ENCODE measurements at regions not wholly inside any gene's neighbourhood (a gene's known extent, or its start where the extent isn't known, plus 50 kb on each side); places are given as distances from the start of the nearest gene placed in this dataset.

DNA sequence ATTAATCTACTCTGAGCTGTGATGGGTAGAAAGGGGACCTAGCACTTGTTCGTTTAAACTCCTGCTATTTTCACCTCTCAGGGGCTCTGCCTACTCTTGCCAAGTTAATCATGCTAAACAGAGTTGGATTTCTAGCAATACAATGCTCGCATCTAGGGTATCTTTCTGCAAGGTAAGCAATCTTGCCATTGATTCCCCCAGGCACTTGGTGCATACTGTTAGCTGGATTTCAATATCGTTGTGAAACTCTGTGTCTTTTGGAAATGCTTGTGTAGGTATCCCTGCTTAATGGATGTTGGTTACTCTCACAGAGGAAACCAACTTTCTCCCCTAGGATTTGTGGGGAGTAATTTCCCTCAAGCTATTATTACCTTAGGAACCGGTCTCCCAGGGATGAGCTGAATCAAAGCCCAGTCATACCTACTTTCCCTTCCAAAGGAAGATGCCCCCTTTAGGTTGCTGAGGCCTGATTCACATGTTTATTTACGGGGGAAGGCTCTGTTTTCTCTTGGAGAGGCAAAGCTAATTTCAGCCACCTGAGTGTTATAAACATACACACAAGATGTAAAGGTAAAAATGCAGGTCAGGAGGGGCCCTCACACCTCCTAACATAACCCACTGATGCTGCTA is 366.8 kb downstream of the FBXW7 start:
- no peak overlapping the region for H3K27ac ChIP-seq
- TF ChIP-seq ZFX (IDR thresholded peaks at IDR 0.05) = no peak
- TF ChIP-seq, protein P1, sequence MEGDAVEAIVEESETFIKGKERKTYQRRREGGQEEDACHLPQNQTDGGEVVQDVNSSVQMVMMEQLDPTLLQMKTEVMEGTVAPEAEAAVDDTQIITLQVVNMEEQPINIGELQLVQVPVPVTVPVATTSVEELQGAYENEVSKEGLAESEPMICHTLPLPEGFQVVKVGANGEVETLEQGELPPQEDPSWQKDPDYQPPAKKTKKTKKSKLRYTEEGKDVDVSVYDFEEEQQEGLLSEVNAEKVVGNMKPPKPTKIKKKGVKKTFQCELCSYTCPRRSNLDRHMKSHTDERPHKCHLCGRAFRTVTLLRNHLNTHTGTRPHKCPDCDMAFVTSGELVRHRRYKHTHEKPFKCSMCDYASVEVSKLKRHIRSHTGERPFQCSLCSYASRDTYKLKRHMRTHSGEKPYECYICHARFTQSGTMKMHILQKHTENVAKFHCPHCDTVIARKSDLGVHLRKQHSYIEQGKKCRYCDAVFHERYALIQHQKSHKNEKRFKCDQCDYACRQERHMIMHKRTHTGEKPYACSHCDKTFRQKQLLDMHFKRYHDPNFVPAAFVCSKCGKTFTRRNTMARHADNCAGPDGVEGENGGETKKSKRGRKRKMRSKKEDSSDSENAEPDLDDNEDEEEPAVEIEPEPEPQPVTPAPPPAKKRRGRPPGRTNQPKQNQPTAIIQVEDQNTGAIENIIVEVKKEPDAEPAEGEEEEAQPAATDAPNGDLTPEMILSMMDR (conservative IDR thresholded peaks at IDR 0.05) = no peak

DNA sequence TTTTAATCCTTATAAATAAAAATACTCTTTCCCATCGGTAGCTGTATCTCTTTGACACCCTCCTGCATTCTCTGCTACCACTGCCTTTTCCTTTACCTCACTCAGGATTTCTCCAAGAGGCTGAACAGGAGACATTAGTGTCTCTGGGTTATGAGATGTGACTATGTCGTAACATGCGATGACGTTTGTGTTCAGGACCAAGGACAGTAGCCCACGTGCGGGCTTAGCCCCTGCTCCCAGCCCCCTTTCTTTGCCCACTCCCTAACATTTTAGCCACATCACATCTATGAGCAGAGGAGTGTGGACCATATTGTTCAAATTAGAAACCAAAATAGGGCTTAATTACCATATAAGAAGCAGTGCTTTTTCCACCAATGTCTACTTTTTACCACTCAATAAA is 369.3 kb downstream of the FBXW7 start:
- H3K27ac ChIP-seq = no peak overlapping the region
- no peak for TF ChIP-seq ZFX (IDR thresholded peaks at IDR 0.05)
- TF ChIP-seq, protein P1 (conservative IDR thresholded peaks at IDR 0.05) = no peak

DNA sequence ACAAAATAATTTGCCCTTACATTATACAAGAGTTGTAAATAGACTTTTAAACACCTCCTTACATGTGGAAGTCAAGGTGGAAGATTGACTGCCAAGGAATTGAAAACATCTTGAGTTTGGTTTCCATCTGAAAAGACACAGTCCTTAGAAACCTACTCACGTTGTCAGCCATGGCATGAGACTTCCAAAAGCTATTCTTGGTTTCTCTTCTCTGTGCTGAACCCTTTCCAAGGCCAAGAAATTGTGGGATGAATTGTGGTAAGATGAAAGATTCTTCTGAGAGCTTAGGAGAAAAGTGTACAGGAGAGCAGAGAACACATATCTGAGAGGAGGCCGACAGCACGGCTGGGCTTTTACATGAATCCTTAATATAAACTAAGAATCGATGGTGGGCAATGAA is 370.0 kb downstream of the FBXW7 start:
- no peak for TF ChIP-seq ZFX (IDR thresholded peaks at IDR 0.05)
- TF ChIP-seq, protein P1 (conservative IDR thresholded peaks at IDR 0.05) = no peak
- no peak overlapping the region for H3K27ac ChIP-seq

DNA sequence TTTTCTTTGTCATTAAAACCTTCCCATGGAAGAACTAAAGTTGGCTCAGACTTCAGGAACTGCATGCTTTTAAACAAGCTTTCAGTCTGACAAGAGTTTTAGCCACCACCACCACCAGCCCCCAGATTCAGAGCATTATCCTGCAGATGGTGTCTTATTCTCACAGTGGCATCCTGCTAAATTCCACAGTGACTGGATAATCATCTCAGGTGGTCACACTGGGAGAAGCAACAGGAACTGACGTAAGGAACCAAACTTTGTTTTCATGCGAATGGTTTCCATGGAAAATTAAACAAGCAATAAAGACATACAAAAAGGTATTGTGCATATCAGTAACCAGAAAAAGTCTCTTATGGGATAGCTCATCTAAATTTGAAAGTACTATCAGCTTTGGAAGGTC is 370.7 kb downstream of the FBXW7 start:
- no peak overlapping the region for H3K27ac ChIP-seq
- TF ChIP-seq, protein P1 (conservative IDR thresholded peaks at IDR 0.05) = no peak
- TF ChIP-seq ZFX (IDR thresholded peaks at IDR 0.05) = no peak

DNA sequence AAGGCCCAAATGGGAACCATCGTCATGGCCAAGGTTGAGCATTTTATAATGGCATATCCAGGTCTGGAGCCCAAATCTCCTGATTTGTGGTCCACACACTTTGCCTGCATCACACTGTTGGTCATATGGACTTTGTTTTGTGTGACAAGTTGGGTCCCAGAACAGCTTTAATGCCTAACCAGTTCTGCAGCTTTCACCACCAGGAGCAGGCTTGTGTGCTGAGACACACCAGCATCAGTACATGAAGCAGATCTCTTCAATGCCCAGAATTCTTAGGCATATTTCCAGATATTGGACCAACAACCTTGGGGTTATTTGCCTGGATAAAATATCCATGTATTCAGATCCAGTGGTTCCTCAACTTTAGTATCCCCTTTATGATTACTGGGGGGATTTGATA is 371.3 kb downstream of the FBXW7 start:
- no peak for TF ChIP-seq ZFX (IDR thresholded peaks at IDR 0.05)
- TF ChIP-seq, protein P1 (conservative IDR thresholded peaks at IDR 0.05) = no peak
- no peak overlapping the region for H3K27ac ChIP-seq

DNA sequence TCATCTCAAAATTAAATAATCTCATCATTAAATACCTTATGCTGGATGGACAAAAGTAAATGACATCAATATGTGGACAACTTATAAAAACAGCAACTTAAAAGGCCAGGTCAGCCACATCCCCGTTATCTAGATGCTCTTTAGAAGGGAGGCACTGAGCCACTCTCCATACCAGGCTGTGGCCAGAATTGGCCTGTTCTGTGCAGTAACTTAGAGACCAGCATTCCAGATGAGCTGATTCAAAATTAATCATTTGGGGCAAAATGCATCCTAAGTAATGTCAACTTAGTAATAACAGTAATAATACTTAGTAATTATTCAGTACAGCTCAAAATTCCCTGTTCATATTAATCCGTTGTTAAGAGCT is 373.6 kb downstream of the FBXW7 start:
- TF ChIP-seq, protein P1 (conservative IDR thresholded peaks at IDR 0.05) = no peak
- TF ChIP-seq ZFX (IDR thresholded peaks at IDR 0.05) = no peak
- H3K27ac ChIP-seq = no peak overlapping the region

DNA sequence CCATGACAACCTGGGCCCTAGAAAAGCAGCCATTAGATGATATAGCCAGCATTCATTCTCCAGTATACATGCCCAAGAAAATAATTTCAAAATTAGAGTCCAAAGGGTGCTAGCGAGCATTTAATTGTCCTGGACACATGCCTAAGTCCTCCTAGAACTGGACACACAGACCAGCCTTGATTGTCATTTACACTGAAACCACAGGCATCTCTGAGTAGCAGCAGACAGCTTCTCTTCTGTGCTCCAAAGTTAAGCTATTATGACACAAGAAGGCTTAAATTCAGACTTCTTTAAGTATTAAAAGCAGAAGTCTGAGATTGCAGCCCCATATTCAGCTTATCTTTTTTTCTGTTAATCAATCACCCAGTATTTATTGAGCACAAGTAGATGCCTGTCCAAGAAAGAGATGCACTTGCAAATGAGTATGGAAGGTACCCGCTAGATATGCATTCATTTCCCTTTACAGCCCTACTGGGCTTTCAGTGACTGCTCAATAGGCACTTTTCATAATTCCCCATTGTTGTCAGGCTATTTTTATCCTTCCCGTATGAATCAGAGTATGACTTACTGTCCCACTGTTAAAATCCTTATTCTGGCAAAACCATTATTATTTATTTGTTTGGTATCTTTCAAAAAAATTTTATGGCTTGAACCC is 374.1 kb downstream of the FBXW7 start:
- no peak overlapping the region for H3K27ac ChIP-seq
- TF ChIP-seq, protein P1 (conservative IDR thresholded peaks at IDR 0.05) = no peak
- TF ChIP-seq ZFX (IDR thresholded peaks at IDR 0.05) = no peak
